Brain microvascular endothelial cell (primary cell): ENCODE measurements at regions not wholly inside any gene's neighbourhood (a gene's known extent, or its start where the extent isn't known, plus 50 kb on each side); places are given as distances from the start of the nearest gene placed in this dataset.
"Not testable (repeated sequence)": the region's sequence is repeated elsewhere in the genome, so short reads cannot be mapped to it uniquely, and the experiment has no call there.

ENCODE experiments used
- DNase-seq: peaks from one replicate; pipeline ENCODE4 v3.0.0-alpha.2; 2020
- H3K27ac ChIP-seq: fragments of 250-450 bp; sonication (Bioruptor Pico); 2 replicates; pipeline ENCODE4 v1.5.1; 2020; ENCODE audit warnings: mild to moderate bottlenecking, moderate library complexity
- H3K27me3 ChIP-seq: fragments of 250-450 bp; sonication (Bioruptor Pico); replicated peaks from 2 replicates; pipeline ENCODE4 v1.5.1; 2020; ENCODE audit warnings: mild to moderate bottlenecking
- H3K36me3 ChIP-seq: fragments of 250-450 bp; sonication (Bioruptor Pico); replicated peaks from 2 replicates; pipeline ENCODE4 v1.5.1; 2020; ENCODE audit warnings: mild to moderate bottlenecking
- H3K4me3 ChIP-seq: 2 replicates; pipeline ENCODE4 v1.5.1; 2011; ENCODE audit warnings: low read depth, mild to moderate bottlenecking, control low read depth, low read length, moderate library complexity
- in situ Hi-C: cut with HindIII; loops from 2 replicates; pipeline ENCODE4 v1.10.0; 2017; ENCODE audit warnings: low sequenced_read_pairs, low pct_ligation_motif_present
- TF ChIP-seq, protein P1 (sequence below): IDR thresholded peaks from 2 replicates; pipeline ENCODE4 v1.5.1; 2011; ENCODE audit warnings: low read depth, mild to moderate bottlenecking, moderate library complexity, low read length, control low read depth, inconsistent platforms; ENCODE audit errors: missing control alignments

GRCh38 chr6:121619013-121619412 is 183.6 kb downstream of the GJA1 start:
- in situ Hi-C loops = no loop called here
- Histone ChIP-seq H3K36me3 (no peaks in the 10 kb centered on the region), H3K27me3 (no peaks in the 10 kb centered on the region), H3K27ac (no peak overlapping the region), H3K4me3 (no peak overlapping the region)
- no peak for DNase-seq
- TF ChIP-seq, protein P1, sequence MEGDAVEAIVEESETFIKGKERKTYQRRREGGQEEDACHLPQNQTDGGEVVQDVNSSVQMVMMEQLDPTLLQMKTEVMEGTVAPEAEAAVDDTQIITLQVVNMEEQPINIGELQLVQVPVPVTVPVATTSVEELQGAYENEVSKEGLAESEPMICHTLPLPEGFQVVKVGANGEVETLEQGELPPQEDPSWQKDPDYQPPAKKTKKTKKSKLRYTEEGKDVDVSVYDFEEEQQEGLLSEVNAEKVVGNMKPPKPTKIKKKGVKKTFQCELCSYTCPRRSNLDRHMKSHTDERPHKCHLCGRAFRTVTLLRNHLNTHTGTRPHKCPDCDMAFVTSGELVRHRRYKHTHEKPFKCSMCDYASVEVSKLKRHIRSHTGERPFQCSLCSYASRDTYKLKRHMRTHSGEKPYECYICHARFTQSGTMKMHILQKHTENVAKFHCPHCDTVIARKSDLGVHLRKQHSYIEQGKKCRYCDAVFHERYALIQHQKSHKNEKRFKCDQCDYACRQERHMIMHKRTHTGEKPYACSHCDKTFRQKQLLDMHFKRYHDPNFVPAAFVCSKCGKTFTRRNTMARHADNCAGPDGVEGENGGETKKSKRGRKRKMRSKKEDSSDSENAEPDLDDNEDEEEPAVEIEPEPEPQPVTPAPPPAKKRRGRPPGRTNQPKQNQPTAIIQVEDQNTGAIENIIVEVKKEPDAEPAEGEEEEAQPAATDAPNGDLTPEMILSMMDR = no peak

DNA sequence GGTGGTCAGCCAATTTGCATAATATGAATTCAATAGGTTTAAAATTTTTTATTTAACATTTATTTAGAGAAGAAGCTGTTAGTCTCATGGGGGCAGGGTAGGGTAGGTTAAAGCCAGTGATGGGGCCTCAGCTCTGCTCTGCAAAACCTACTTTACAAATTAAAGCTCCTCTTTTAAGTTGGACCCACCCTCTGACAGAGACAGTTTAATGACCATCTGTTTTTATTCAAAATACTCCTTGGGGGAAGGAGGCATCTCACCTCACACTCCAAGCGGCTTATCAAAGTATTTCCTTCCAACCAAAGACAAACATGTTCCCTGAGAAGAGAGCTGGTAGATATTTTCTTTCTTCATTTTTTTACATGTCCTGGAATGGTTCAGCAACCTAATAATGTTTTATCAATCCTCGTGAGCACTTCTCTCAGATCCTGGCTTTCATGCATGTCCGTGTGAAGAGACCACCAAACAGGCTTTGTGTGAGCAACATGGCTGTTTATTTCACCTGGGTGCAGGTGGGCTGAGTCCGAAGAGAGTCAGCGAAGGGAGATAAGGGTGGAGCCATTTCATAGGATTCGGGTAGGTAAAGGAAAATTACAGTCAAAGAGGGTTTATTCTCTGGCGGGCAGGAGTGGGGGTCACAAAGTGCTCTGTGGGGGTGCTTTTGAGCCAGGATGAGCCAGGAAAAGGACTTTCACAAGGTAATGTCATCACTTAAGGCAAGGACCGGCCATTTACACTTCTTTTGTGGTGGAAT is 184.7 kb downstream of the GJA1 start:
- in situ Hi-C loops = no loop called here
- no peaks in the 10 kb centered on the region for H3K27me3 ChIP-seq
- no peak for DNase-seq
- H3K36me3 ChIP-seq = no peaks in the 10 kb centered on the region
- TF ChIP-seq, protein P1 = no peak
- no peak overlapping the region for H3K4me3 ChIP-seq
- no peak overlapping the region for H3K27ac ChIP-seq

- DNase-seq = no peak
- no peaks in the 10 kb centered on the region for H3K36me3 ChIP-seq
- H3K27me3 ChIP-seq = no peaks in the 10 kb centered on the region
- in situ Hi-C loops = no loop called here
- no peak overlapping the region for H3K4me3 ChIP-seq
- TF ChIP-seq, protein P1 = no peak
- H3K27ac ChIP-seq = no peak overlapping the region
Observed at GRCh38 chr6:121627761-121628160, 192.3 kb downstream of the GJA1 start.

- Histone ChIP-seq H3K4me3 (no peak overlapping the region), H3K36me3 (no peaks in the 10 kb centered on the region), H3K27ac (no peak overlapping the region), H3K27me3 (no peaks in the 10 kb centered on the region)
- in situ Hi-C loops = no loop called here
- no peak for DNase-seq
- TF ChIP-seq, protein P1 = no peak
Observed at GRCh38 chr6:121630716-121631115, 195.3 kb downstream of the GJA1 start.

- DNase-seq, in situ Hi-C loops, H3K27ac ChIP-seq, H3K36me3 ChIP-seq, H3K4me3 ChIP-seq, H3K27me3 ChIP-seq: not testable (repeated sequence)
Observed at GRCh38 chr6:121631752-121632151, 196.3 kb downstream of the GJA1 start.

- H3K27me3 ChIP-seq = no peaks in the 10 kb centered on the region
- H3K36me3 ChIP-seq = no peaks in the 10 kb centered on the region
- no peak overlapping the region for H3K4me3 ChIP-seq
- DNase-seq = no peak
- TF ChIP-seq, protein P1 = no peak
- in situ Hi-C loops = no loop called here
- H3K27ac ChIP-seq = no peak overlapping the region
Observed at GRCh38 chr6:121633309-121633708, 197.9 kb downstream of the GJA1 start.

- in situ Hi-C loops, H3K27ac ChIP-seq, DNase-seq, H3K27me3 ChIP-seq, H3K36me3 ChIP-seq, H3K4me3 ChIP-seq: not testable (repeated sequence)
Observed at GRCh38 chr6:121634586-121634985, 199.1 kb downstream of the GJA1 start.
